ENCODE measurements at regions not wholly inside any gene's neighbourhood (a gene's known extent, or its start where the extent isn't known, plus 50 kb on each side); places are given as distances from the start of the nearest gene placed in this dataset.

DNA sequence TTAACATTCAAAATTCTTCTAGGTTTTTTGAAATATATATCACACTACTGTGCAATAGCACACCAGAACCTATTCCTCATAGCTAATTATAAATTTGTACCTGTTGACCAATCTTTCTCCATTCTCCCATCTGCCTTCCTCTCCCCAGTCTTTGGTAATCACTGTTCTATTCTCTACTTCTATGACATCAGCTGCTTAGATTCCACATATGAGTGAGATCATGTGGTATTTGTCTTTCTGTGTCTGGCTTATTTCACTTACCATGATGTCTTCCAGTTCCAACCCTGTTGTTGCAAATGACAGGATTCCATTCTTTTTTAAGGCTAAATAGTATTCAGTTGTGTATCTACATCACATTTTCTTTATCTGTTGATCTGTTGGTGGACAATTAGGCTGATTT is 54.4 kb upstream of the CCDC6 start:
- no peak overlapping the region for H3K27ac ChIP-seq
- TF ChIP-seq, protein P1, sequence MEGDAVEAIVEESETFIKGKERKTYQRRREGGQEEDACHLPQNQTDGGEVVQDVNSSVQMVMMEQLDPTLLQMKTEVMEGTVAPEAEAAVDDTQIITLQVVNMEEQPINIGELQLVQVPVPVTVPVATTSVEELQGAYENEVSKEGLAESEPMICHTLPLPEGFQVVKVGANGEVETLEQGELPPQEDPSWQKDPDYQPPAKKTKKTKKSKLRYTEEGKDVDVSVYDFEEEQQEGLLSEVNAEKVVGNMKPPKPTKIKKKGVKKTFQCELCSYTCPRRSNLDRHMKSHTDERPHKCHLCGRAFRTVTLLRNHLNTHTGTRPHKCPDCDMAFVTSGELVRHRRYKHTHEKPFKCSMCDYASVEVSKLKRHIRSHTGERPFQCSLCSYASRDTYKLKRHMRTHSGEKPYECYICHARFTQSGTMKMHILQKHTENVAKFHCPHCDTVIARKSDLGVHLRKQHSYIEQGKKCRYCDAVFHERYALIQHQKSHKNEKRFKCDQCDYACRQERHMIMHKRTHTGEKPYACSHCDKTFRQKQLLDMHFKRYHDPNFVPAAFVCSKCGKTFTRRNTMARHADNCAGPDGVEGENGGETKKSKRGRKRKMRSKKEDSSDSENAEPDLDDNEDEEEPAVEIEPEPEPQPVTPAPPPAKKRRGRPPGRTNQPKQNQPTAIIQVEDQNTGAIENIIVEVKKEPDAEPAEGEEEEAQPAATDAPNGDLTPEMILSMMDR (IDR thresholded peaks at IDR 0.05), result no peak

DNA sequence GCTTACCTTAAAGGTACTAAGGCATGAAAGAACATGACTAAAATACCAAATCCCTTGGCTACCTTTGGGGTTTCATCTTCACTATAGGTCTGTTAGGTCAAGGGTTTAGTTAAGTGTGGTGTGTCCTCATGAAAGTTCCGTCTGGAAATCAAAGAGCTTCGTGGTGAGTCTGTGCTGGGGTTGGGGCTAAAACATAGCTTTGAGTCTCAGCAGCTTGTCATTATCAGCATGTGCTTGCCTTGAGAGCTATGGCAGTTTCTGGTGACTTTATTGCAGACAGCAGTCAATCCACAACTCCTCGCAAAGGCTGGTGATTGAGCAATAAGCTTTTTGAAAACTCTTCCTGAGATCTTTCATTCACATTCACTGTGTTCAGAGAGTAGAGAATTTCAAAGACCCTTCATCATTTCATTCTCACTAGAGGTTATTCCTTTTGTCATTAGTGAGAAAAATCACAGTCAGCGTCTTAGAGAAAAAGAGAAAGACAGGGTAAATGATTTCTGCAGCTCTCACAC is 53.2 kb upstream of the CCDC6 start:
- TF ChIP-seq, protein P1 (IDR thresholded peaks at IDR 0.05), result no peak
- TF ChIP-seq ZFX (IDR thresholded peaks at IDR 0.05; ENCODE audit: borderline replicate concordance), result no peak
- no peak overlapping the region for H3K27ac ChIP-seq

DNA sequence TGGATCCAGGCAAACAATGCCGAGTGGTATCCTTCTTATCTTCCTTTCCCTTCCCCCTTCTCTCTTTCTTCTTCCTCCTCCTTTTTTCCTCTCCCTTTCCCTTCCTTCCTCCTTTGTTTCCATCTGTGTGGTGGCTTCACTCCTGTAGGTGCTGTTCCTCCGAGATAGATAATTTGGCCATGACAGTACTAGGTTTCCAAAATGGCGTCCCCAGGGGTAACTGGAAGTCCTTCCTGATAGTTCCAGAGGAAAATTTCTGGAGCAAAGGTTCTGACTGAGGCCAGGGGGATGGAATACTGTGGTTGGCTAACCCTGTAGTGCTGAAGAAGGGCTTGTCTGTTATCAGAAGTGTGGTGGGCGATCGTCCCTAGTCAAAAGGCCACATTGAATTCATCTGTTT is 52.5 kb upstream of the CCDC6 start:
- H3K27ac ChIP-seq, result no peak overlapping the region
- TF ChIP-seq, protein P1 (IDR thresholded peaks at IDR 0.05), result no peak
- no peak for TF ChIP-seq ZFX (IDR thresholded peaks at IDR 0.05; ENCODE audit: borderline replicate concordance)

DNA sequence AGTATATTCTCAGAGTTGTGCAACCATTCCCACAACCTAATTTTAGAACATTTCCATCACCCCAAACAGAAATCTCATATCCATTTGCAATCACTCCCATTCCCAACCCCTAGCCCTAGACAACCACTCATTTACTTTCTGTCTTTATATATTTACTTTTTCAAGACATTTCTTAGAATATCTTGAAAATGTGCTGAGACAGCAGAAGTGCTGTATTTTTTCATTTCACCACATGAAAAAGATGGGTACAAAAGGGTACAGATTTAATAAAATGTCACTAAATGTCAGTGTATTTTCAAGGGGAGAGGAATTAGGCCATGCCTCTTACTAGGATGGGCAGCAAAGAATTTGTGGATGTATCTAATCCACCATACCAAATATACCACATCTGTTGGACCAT is 51.6 kb upstream of the CCDC6 start:
- TF ChIP-seq ZFX (IDR thresholded peaks at IDR 0.05; ENCODE audit: borderline replicate concordance), result no peak
- TF ChIP-seq, protein P1 (IDR thresholded peaks at IDR 0.05), result no peak
- H3K27ac ChIP-seq, result no peak overlapping the region
